Caco-2 (cell line): ENCODE measurements at regions not wholly inside any gene's neighbourhood (a gene's known extent, or its start where the extent isn't known, plus 50 kb on each side); places are given as distances from the start of the nearest gene placed in this dataset.

Source experiments
- BruUV-seq: library from RNA; stranded (reverse); fragments of 400-500 nt; replicated peaks from 2 replicates; lab custom pipeline; 2021; lab: Mats Ljungman, UMichigan
- CTCF ChIA-PET: fragments of 300-600 bp; sonication (Branson Sonifier 250); formaldehyde crosslinking; loops from one replicate; lab custom pipeline; 2022; ENCODE audit warnings: antibody characterized with exemption; lab: Charles Lee
- POLR2A ChIA-PET: fragments of 300-600 bp; sonication (Branson Sonifier 250); formaldehyde crosslinking; loops from one replicate; lab custom pipeline; 2022; ENCODE audit warnings: antibody characterized with exemption; lab: Charles Lee
- DNase-seq, 2 experiments: peaks; one replicate each; pipeline versions ENCODE4 v3.0.0 to v3.0.0-alpha.2; 2020 to 2022
- H3K27me3 ChIP-seq: replicated peaks from 2 replicates; pipeline ENCODE4 v1.6.0; 2011; ENCODE audit warnings: low read length; ENCODE audit not compliant: control insufficient read depth, insufficient read depth
- H3K36me3 ChIP-seq: 2 replicates; pipeline ENCODE4 v1.5.1; 2011; ENCODE audit warnings: low read length; ENCODE audit not compliant: control insufficient read depth, insufficient read depth
- H3K4me1 ChIP-seq: fragments of 250-450 bp; sonication (Bioruptor Pico); 2 replicates; pipeline ENCODE4 v1.5.1; 2020; ENCODE audit warnings: mild to moderate bottlenecking
- H3K4me3 ChIP-seq: 2 replicates; pipeline ENCODE4 v1.5.1; 2011; ENCODE audit warnings: low read depth, mild to moderate bottlenecking, control low read depth, low read length
- H3K9me3 ChIP-seq: fragments of 250-450 bp; sonication (Bioruptor Pico); 2 replicates; pipeline ENCODE4 v1.5.1; 2020; ENCODE audit warnings: mild to moderate bottlenecking, moderate library complexity
- H3K27ac Mint-ChIP-seq: one replicate; pipeline ENCODE4 v1.8.0; 2022; ENCODE audit warnings: mixed read lengths; ENCODE audit not compliant: unreplicated experiment
- H3K27me3 Mint-ChIP-seq: one replicate; pipeline ENCODE4 v1.8.0; 2022; ENCODE audit warnings: mixed read lengths; ENCODE audit not compliant: insufficient read depth, unreplicated experiment
- H3K36me3 Mint-ChIP-seq: one replicate; pipeline ENCODE4 v1.8.0; 2022; ENCODE audit warnings: mild to moderate bottlenecking, mixed read lengths; ENCODE audit not compliant: insufficient read depth, unreplicated experiment
- H3K4me1 Mint-ChIP-seq: one replicate; pipeline ENCODE4 v1.8.0; 2022; ENCODE audit warnings: low read depth, mixed read lengths; ENCODE audit not compliant: unreplicated experiment
- H3K4me3 Mint-ChIP-seq: one replicate; pipeline ENCODE4 v1.8.0; 2022; ENCODE audit warnings: mild to moderate bottlenecking, moderate library complexity, mixed read lengths; ENCODE audit not compliant: unreplicated experiment
- H3K9me3 Mint-ChIP-seq: one replicate; pipeline ENCODE4 v1.8.0; 2022; ENCODE audit warnings: mixed read lengths; ENCODE audit not compliant: unreplicated experiment
- CTCF ChIP-seq, 2 experiments: fragments of 200-600 bp in 1 of 2; IDR thresholded peaks; 1 replicate in 1 of 2; 2 replicates in 1 of 2; pipeline versions ENCODE4 v1.5.1 to v1.8.0; 2011 to 2022; ENCODE audit warnings: antibody characterized with exemption in 1 of 2, control low read depth in 1 of 2, inconsistent platforms in 1 of 2, low read depth in 1 of 2, low read length in 1 of 2, mild to moderate bottlenecking in 1 of 2, moderate library complexity in 1 of 2; ENCODE audit not compliant: insufficient read depth in 1 of 2, severe bottlenecking in 1 of 2, unreplicated experiment in 1 of 2
- intact Hi-C: fragments of 100-400 bp; cut with micrococcal nuclease; formaldehyde crosslinking; loops from one replicate; pipeline ENCODE4 v1.10.0; 2022; ENCODE audit not compliant: unreplicated experiment

GRCh38 chr14:38044710-38045109 lies 163.0 kb upstream of the SSTR1 start:
- DNase-seq = no peak
- ChIA-PET CTCF (no interaction called here), POLR2A (no interaction called here)
- H3K4me3 Mint-ChIP-seq = no peak overlapping the region
- no peak overlapping the region for H3K27ac Mint-ChIP-seq
- H3K4me1 Mint-ChIP-seq = no peaks in the 10 kb centered on the region
- H3K4me1 ChIP-seq = 0 out of 2 replicates have a peak, but pooled peaks cover 5% of the 10 kb centered on the region
- no peaks in the 10 kb centered on the region for H3K27me3 ChIP-seq
- TF ChIP-seq CTCF (IDR thresholded peaks at IDR 0.05; ENCODE audit: insufficient read depth in 1 of 2, low read depth in 1 of 2, low read length in 1 of 2, severe bottlenecking in 1 of 2, unreplicated experiment in 1 of 2) = no peak
- H3K9me3 ChIP-seq = no peaks in the 10 kb centered on the region
- H3K36me3 Mint-ChIP-seq = peaks cover 5% of the 10 kb centered on the region
- no peak overlapping the region for H3K4me3 ChIP-seq
- intact Hi-C loops = no loop called here
- H3K9me3 Mint-ChIP-seq = no peaks in the 10 kb centered on the region
- H3K27me3 Mint-ChIP-seq = peaks cover 4% of the 10 kb centered on the region
- BruUV-seq = no TSS peak
- no peaks in the 10 kb centered on the region for H3K36me3 ChIP-seq

- BruUV-seq = no TSS peak
- no peak for TF ChIP-seq CTCF (IDR thresholded peaks at IDR 0.05; ENCODE audit: insufficient read depth in 1 of 2, low read depth in 1 of 2, low read length in 1 of 2, severe bottlenecking in 1 of 2, unreplicated experiment in 1 of 2)
- Histone ChIP-seq H3K4me3 (no peak overlapping the region), H3K9me3 (no peaks in the 10 kb centered on the region), H3K4me1 (0 out of 2 replicates have a peak, but pooled peaks cover 5% of the 10 kb centered on the region), H3K27me3 (no peaks in the 10 kb centered on the region), H3K36me3 (no peaks in the 10 kb centered on the region)
- Mint-ChIP-seq H3K4me1 (no peaks in the 10 kb centered on the region), H3K27me3 (peaks cover 4% of the 10 kb centered on the region), H3K9me3 (no peaks in the 10 kb centered on the region), H3K27ac (no peak overlapping the region), H3K36me3 (peaks cover 5% of the 10 kb centered on the region), H3K4me3 (no peak overlapping the region)
- ChIA-PET POLR2A (no interaction called here), CTCF (no interaction called here)
- intact Hi-C loops = no loop called here
- DNase-seq = no peak
These were observed 162.2 kb upstream of the SSTR1 start for GRCh38 chr14:38045461-38045860.

- peaks cover 4% of the 10 kb centered on the region for H3K27me3 Mint-ChIP-seq
- BruUV-seq = no TSS peak
- no peaks in the 10 kb centered on the region for H3K4me1 Mint-ChIP-seq
- Histone ChIP-seq H3K4me3 (no peak overlapping the region), H3K9me3 (no peaks in the 10 kb centered on the region), H3K4me1 (0 out of 2 replicates have a peak, but pooled peaks cover 5% of the 10 kb centered on the region), H3K27me3 (no peaks in the 10 kb centered on the region), H3K36me3 (no peaks in the 10 kb centered on the region)
- peaks cover 5% of the 10 kb centered on the region for H3K36me3 Mint-ChIP-seq
- ChIA-PET POLR2A (no interaction called here), CTCF (no interaction called here)
- DNase-seq = no peak
- H3K9me3 Mint-ChIP-seq = peaks cover 4% of the 10 kb centered on the region
- H3K4me3 Mint-ChIP-seq = no peak overlapping the region
- intact Hi-C loops = no loop called here
- H3K27ac Mint-ChIP-seq = no peak overlapping the region
- TF ChIP-seq CTCF (IDR thresholded peaks at IDR 0.05; ENCODE audit: insufficient read depth in 1 of 2, low read depth in 1 of 2, low read length in 1 of 2, severe bottlenecking in 1 of 2, unreplicated experiment in 1 of 2) = no peak
These were observed 161.5 kb upstream of the SSTR1 start for GRCh38 chr14:38046160-38046559.
